IMR-90 (cell line): ENCODE measurements at regions not wholly inside any gene's neighbourhood (a gene's known extent, or its start where the extent isn't known, plus 50 kb on each side); places are given as distances from the start of the nearest gene placed in this dataset.

Experiments used
- ATAC-seq: fragments of 200-7000 bp; cut with Tn5 transposase; 2 replicates; pipeline ENCODE4 v1.9.1; 2020; ENCODE audit warnings: low read depth, mild to moderate bottlenecking, moderate library complexity
- BruUV-seq: library from RNA; stranded (reverse); fragments of 400-500 nt; replicated peaks from 2 replicates; lab custom pipeline; 2021; lab: Mats Ljungman, UMichigan
- CTCF ChIA-PET: fragments of 300-600 bp; formaldehyde crosslinking; extraction: SDS; loops from one replicate; lab custom pipeline; 2021; ENCODE audit warnings: antibody characterized with exemption; lab: Yijun Ruan, JAX
- POLR2A ChIA-PET: fragments of 300-600 bp; sonication (Branson Sonifier 250); formaldehyde crosslinking; loops from one replicate; lab custom pipeline; 2022; ENCODE audit warnings: antibody characterized with exemption; ENCODE audit not compliant: unreplicated experiment; lab: Charles Lee
- DNase-seq: peaks from one replicate; pipeline ENCODE4 v3.0.0; 2013
- H2AFZ ChIP-seq: replicated peaks from 2 replicates; pipeline ENCODE3; 2013; ENCODE audit warnings: low read length, mild to moderate bottlenecking; ENCODE audit not compliant: poor library complexity
- H2AK5ac ChIP-seq: 2 replicates; pipeline ENCODE4 v1.6.1; 2013; ENCODE audit warnings: low read depth, low read length, inconsistent platforms
- H2AK9ac ChIP-seq: replicated peaks from 2 replicates; pipeline ENCODE3; 2013; ENCODE audit warnings: mild to moderate bottlenecking, low read depth, low read length, moderate library complexity; ENCODE audit not compliant: poor library complexity
- H2BK120ac ChIP-seq: 2 replicates; pipeline ENCODE4 v1.6.1; 2013; ENCODE audit warnings: low read depth, low read length, inconsistent platforms
- H2BK15ac ChIP-seq: 3 replicates; pipeline ENCODE4 v1.6.1; 2013; ENCODE audit warnings: low read depth, low read length, inconsistent platforms
- H2BK20ac ChIP-seq: 2 replicates; pipeline ENCODE4 v1.6.1; 2013; ENCODE audit warnings: low read depth, mild to moderate bottlenecking, inconsistent platforms, low read length, moderate library complexity
- H2BK5ac ChIP-seq: 2 replicates; pipeline ENCODE4 v1.6.1; 2013; ENCODE audit warnings: mild to moderate bottlenecking, low read depth, low read length, inconsistent platforms; ENCODE audit not compliant: poor library complexity, severe bottlenecking
- H3K14ac ChIP-seq: replicated peaks from 2 replicates; pipeline ENCODE4 v1.6.1; 2013; ENCODE audit warnings: low read depth, low read length, inconsistent platforms
- H3K18ac ChIP-seq: 2 replicates; pipeline ENCODE4 v1.6.1; 2013; ENCODE audit warnings: low read depth, low read length, control low read depth
- H3K23ac ChIP-seq: 2 replicates; pipeline ENCODE4 v1.6.1; 2013; ENCODE audit warnings: low read depth, low read length, inconsistent platforms
- H3K27ac ChIP-seq: 2 replicates; pipeline ENCODE4 v1.5.1; 2013; ENCODE audit warnings: mild to moderate bottlenecking, control low read depth, low read length; ENCODE audit not compliant: insufficient read depth
- H3K27me3 ChIP-seq: 2 replicates; pipeline ENCODE4 v1.6.1; 2013; ENCODE audit warnings: low read length; ENCODE audit not compliant: control insufficient read depth, insufficient read depth
- H3K36me3 ChIP-seq: 2 replicates; pipeline ENCODE4 v1.6.1; 2013; ENCODE audit warnings: low read length, mixed read lengths; ENCODE audit not compliant: control insufficient read depth, insufficient read depth
- H3K4ac ChIP-seq: 2 replicates; pipeline ENCODE4 v1.6.1; 2013; ENCODE audit warnings: low read depth, low read length, inconsistent platforms
- H3K4me1 ChIP-seq: 2 replicates; pipeline ENCODE4 v1.6.1; 2013; ENCODE audit warnings: low read length, mixed read lengths; ENCODE audit not compliant: control insufficient read depth, insufficient read depth
- H3K4me2 ChIP-seq: 2 replicates; pipeline ENCODE4 v1.6.1; 2013; ENCODE audit warnings: low read depth, mild to moderate bottlenecking, control low read depth, low read length, moderate library complexity
- H3K4me3 ChIP-seq: 2 replicates; pipeline ENCODE4 v1.5.1; 2013; ENCODE audit warnings: low read depth, mild to moderate bottlenecking, control low read depth, low read length, moderate library complexity; ENCODE audit not compliant: insufficient read depth
- H3K56ac ChIP-seq: 2 replicates; pipeline ENCODE4 v1.6.1; 2013; ENCODE audit warnings: low read length, inconsistent platforms; ENCODE audit not compliant: insufficient read depth; ENCODE audit errors: extremely low read depth
- H3K79me1 ChIP-seq, 2 experiments: 2 replicates each; pipeline ENCODE4 v1.6.1; 2013; ENCODE audit warnings: low read length in 2 of 2, inconsistent platforms in 1 of 2, low read depth in 1 of 2
- H3K9ac ChIP-seq: 2 replicates; pipeline ENCODE4 v1.6.1; 2013; ENCODE audit warnings: low read depth, low read length, control low read depth
- H3K9me1 ChIP-seq: 2 replicates; pipeline ENCODE4 v1.6.1; 2013; ENCODE audit warnings: low read length, inconsistent platforms; ENCODE audit not compliant: insufficient read depth
- H3K9me3 ChIP-seq: 2 replicates; pipeline ENCODE4 v1.6.1; 2013; ENCODE audit warnings: low read length; ENCODE audit not compliant: control insufficient read depth, insufficient read depth
- H4K20me1 ChIP-seq: 2 replicates; pipeline ENCODE4 v1.6.1; 2013; ENCODE audit warnings: low read length, inconsistent platforms; ENCODE audit not compliant: insufficient read depth
- H4K5ac ChIP-seq: 2 replicates; pipeline ENCODE4 v1.6.1; 2013; ENCODE audit warnings: mild to moderate bottlenecking, low read depth, low read length, control low read depth
- H4K8ac ChIP-seq, 2 experiments: 2 replicates each; pipeline ENCODE4 v1.6.1; 2013; ENCODE audit warnings: low read depth in 2 of 2, low read length in 2 of 2, control low read depth in 1 of 2, inconsistent platforms in 1 of 2
- H4K91ac ChIP-seq: 2 replicates; pipeline ENCODE4 v1.6.1; 2013; ENCODE audit warnings: low read depth, low read length, inconsistent platforms; ENCODE audit not compliant: insufficient read depth
- CEBPB ChIP-seq: IDR thresholded peaks from 2 replicates; pipeline ENCODE4 v1.6.1; 2012; ENCODE audit warnings: low read depth, low read length, improper control_type of control experiment
- CHD1 ChIP-seq: IDR thresholded peaks from 2 replicates; pipeline ENCODE4 v1.6.1; 2012; ENCODE audit warnings: low read depth, low read length, improper control_type of control experiment
- CTCF ChIP-seq: conservative IDR thresholded peaks from 2 replicates; pipeline ENCODE4 v1.5.1; 2012; ENCODE audit warnings: mild to moderate bottlenecking, low read depth, low read length, improper control_type of control experiment
- FOS ChIP-seq: fragments of 150-350 bp; IDR thresholded peaks from 2 replicates; pipeline ENCODE4 v1.6.1; 2016; ENCODE audit warnings: low read depth, low read length
- MAFK ChIP-seq: IDR thresholded peaks from 2 replicates; pipeline ENCODE4 v1.6.1; 2012; ENCODE audit warnings: low read depth, low read length, improper control_type of control experiment
- MXI1 ChIP-seq: IDR thresholded peaks from 2 replicates; pipeline ENCODE4 v1.6.1; 2012; ENCODE audit warnings: low read depth, mild to moderate bottlenecking, low read length, moderate library complexity, borderline replicate concordance
- NFE2L2 ChIP-seq: fragments of 150-350 bp; IDR thresholded peaks from 2 replicates; pipeline ENCODE4 v1.6.1; 2016; ENCODE audit warnings: low read depth, mild to moderate bottlenecking, low read length
- POLR2A ChIP-seq: IDR thresholded peaks from 2 replicates; pipeline ENCODE4 v1.6.1; 2012; ENCODE audit warnings: mild to moderate bottlenecking, low read depth, low read length
- RAD21 ChIP-seq: IDR thresholded peaks from 2 replicates; pipeline ENCODE4 v1.6.1; 2012; ENCODE audit warnings: low read length, improper control_type of control experiment
- RCOR1 ChIP-seq: IDR thresholded peaks from 2 replicates; pipeline ENCODE4 v1.6.1; 2012; ENCODE audit warnings: mild to moderate bottlenecking, low read length, improper control_type of control experiment; ENCODE audit not compliant: insufficient replicate concordance
- RFX5 ChIP-seq: IDR thresholded peaks from 2 replicates; pipeline ENCODE4 v1.8.0; 2012; ENCODE audit warnings: low read depth, mild to moderate bottlenecking, low read length, moderate library complexity
- SMC3 ChIP-seq: fragments of 150-350 bp; IDR thresholded peaks from 2 replicates; pipeline ENCODE4 v1.6.1; 2016; ENCODE audit warnings: low read depth, mild to moderate bottlenecking, antibody characterized with exemption, low read length, moderate library complexity
- USF2 ChIP-seq: fragments of 150-350 bp; IDR thresholded peaks from 2 replicates; pipeline ENCODE4 v1.6.1; 2017; ENCODE audit warnings: mild to moderate bottlenecking, antibody characterized with exemption, low read length, low read depth
- WGBS, 2 experiments: methylation state at CpG; one replicate each; pipeline versions ENCODE4 v1.1.5 to v1.1.7; 2013; ENCODE audit warnings: missing lambda C conversion rate in 2 of 2; ENCODE audit not compliant: insufficient read length in 1 of 2; ENCODE audit errors: extremely low coverage in 2 of 2; 5-methylcytosine and 5-hydroxymethylcytosine counted together
- dilution Hi-C: fragments of 300-500 bp; cut with HindIII; formaldehyde crosslinking; loops from one replicate; pipeline ENCODE4 v1.14.3; 2018; ENCODE audit warnings: low sequenced_read_pairs; ENCODE audit not compliant: unreplicated experiment
- in situ Hi-C: fragments of 300-500 bp; cut with MboI; formaldehyde crosslinking; loops from 3 replicates; pipeline ENCODE4 v1.14.3; 2019; ENCODE audit warnings: low sequenced_read_pairs, inconsistent platforms, mixed read lengths
- intact Hi-C: fragments of 100-400 bp; cut with micrococcal nuclease; formaldehyde crosslinking; loops from 2 replicates; pipeline ENCODE4 v1.10.0; 2022
- TF ChIP-seq, protein P1 (sequence below): fragments of 150-350 bp; IDR thresholded peaks from 2 replicates; pipeline ENCODE4 v1.6.1; 2016; ENCODE audit warnings: low read depth, mild to moderate bottlenecking, low read length, moderate library complexity, borderline replicate concordance

DNA sequence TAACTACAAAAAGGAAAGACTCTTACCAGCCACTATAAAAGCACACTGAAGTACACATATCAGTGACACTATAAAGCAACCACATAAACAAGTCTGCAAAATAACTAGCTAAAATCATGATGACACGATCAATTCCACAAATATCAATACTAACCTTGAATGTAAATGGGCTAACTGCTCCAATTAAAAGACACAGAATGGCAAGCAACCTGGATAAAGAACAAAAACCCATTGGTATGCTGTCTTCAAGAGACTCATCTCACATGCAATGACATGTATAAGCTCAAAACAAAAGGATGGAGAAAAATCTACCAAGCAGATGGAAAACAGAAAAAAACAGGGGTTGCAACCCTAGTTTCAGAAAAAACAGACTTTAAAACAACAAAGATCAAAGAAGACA is 59.7 kb upstream of the LYPLAL1 start:
- ChIA-PET CTCF (no interaction called here), POLR2A (interaction anchor here (0.6 kb wide), 1 partner anchor 914 kb away, joined by 4 read pairs; no protein-coding TSS in a partner anchor)
- Histone ChIP-seq H3K9ac (no peak overlapping the region), H2BK5ac (no peak overlapping the region), H3K18ac (no peak overlapping the region), H3K9me1 (no peaks in the 10 kb centered on the region), H3K4me3 (no peak overlapping the region), H2BK120ac (no peak overlapping the region), H2AK9ac (no peak overlapping the region), H2BK15ac (no peak overlapping the region), H2AK5ac (no peak overlapping the region), H4K20me1 (no peaks in the 10 kb centered on the region), H3K4ac (no peak overlapping the region), H2AFZ (no peak overlapping the region), H3K9me3 (no peaks in the 10 kb centered on the region), H3K23ac (no peak overlapping the region), H3K27me3 (no peaks in the 10 kb centered on the region), H3K4me2 (no peak overlapping the region), H3K36me3 (no peaks in the 10 kb centered on the region), H3K27ac (no peak overlapping the region), H4K8ac (no peak overlapping the region), H3K4me1 (no peaks in the 10 kb centered on the region), H4K5ac (no peak overlapping the region), H3K56ac (no peak overlapping the region), H3K14ac (no peak overlapping the region), H2BK20ac (no peak overlapping the region), H4K91ac (no peak overlapping the region), H3K79me1 (no peaks in the 10 kb centered on the region)
- WGBS, 2 experiments: no CpG with 5 or more reads among the region's 1 CpG
- no peak for DNase-seq
- dilution Hi-C loops (no loop called here), in situ Hi-C loops (no loop called here), intact Hi-C loops (no loop called here)
- TF ChIP-seq, protein P1, sequence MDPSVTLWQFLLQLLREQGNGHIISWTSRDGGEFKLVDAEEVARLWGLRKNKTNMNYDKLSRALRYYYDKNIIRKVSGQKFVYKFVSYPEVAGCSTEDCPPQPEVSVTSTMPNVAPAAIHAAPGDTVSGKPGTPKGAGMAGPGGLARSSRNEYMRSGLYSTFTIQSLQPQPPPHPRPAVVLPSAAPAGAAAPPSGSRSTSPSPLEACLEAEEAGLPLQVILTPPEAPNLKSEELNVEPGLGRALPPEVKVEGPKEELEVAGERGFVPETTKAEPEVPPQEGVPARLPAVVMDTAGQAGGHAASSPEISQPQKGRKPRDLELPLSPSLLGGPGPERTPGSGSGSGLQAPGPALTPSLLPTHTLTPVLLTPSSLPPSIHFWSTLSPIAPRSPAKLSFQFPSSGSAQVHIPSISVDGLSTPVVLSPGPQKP: no peak
- no peak for TF ChIP-seq USF2
- TF ChIP-seq CTCF: no peak
- no peak for TF ChIP-seq RCOR1
- TF ChIP-seq FOS: no peak
- TF ChIP-seq NFE2L2: no peak
- no peak for TF ChIP-seq CEBPB
- TF ChIP-seq RAD21: no peak
- no peak for TF ChIP-seq POLR2A
- no peak for TF ChIP-seq SMC3
- no peak for TF ChIP-seq MXI1
- no peak for TF ChIP-seq CHD1
- TF ChIP-seq MAFK: no peak
- no peak for TF ChIP-seq RFX5
- no peak for ATAC-seq
- BruUV-seq: no TSS peak
